ENCODE measurements at regions not wholly inside any gene's neighbourhood (a gene's known extent, or its start where the extent isn't known, plus 50 kb on each side); places are given as distances from the start of the nearest gene placed in this dataset.

- no peaks in the 10 kb centered on the region for H3K9me3 ChIP-seq (ENCODE audit: control insufficient read depth in 2 of 3, insufficient read depth in 1 of 3, low read length in 3 of 3)
- no peak overlapping the region for H3K9ac ChIP-seq (ENCODE audit: low read length in 3 of 3)
- H3K27me3 ChIP-seq (ENCODE audit: control insufficient read depth, insufficient read depth, low read length), result no peaks in the 10 kb centered on the region
- DNase-seq (no peak), FAIRE-seq (no peak)
- TF ChIP-seq CTCF (IDR thresholded peaks at IDR 0.05; ENCODE audit: borderline replicate concordance, extremely low read depth, insufficient read depth), result no peak
- H3K36me3 ChIP-seq (ENCODE audit: control insufficient read depth in 2 of 3, insufficient read depth in 3 of 3, low read length in 3 of 3), result no peaks in the 10 kb centered on the region
- intact Hi-C loops (cut with DNase I), result no loop called here
- H3K27ac ChIP-seq (ENCODE audit: low read depth in 2 of 2, low read length in 2 of 2), result no peak overlapping the region
- H3K4me3 ChIP-seq (ENCODE audit: low read length in 3 of 3), result no peak overlapping the region
- no peaks in the 10 kb centered on the region for H3K4me1 ChIP-seq (ENCODE audit: control insufficient read depth in 2 of 3, insufficient read depth in 2 of 3, low read depth in 1 of 3, low read length in 3 of 3)
Observed at GRCh38 chr7:94069162-94069739, 65.1 kb upstream of the BET1 start.

- Histone ChIP-seq H3K4me3 (ENCODE audit: low read length in 3 of 3) (no peak overlapping the region), H3K36me3 (ENCODE audit: control insufficient read depth in 2 of 3, insufficient read depth in 3 of 3, low read length in 3 of 3) (no peaks in the 10 kb centered on the region), H3K4me1 (ENCODE audit: control insufficient read depth in 2 of 3, insufficient read depth in 2 of 3, low read depth in 1 of 3, low read length in 3 of 3) (no peaks in the 10 kb centered on the region), H3K27ac (ENCODE audit: low read depth in 2 of 2, low read length in 2 of 2) (no peak overlapping the region), H3K9me3 (ENCODE audit: control insufficient read depth in 2 of 3, insufficient read depth in 1 of 3, low read length in 3 of 3) (no peaks in the 10 kb centered on the region), H3K27me3 (ENCODE audit: control insufficient read depth, insufficient read depth, low read length) (no peaks in the 10 kb centered on the region), H3K9ac (ENCODE audit: low read length in 3 of 3) (no peak overlapping the region)
- intact Hi-C loops (cut with DNase I), result loop anchor here (10.0 kb wide), 1 partner anchor 186 kb away; the partner anchor contains the start of gene TFPI2
- DNase-seq (no peak), FAIRE-seq (no peak)
- TF ChIP-seq CTCF (IDR thresholded peaks at IDR 0.05; ENCODE audit: borderline replicate concordance, extremely low read depth, insufficient read depth), result no peak
Observed at GRCh38 chr7:94080551-94080950, 76.4 kb upstream of the BET1 start.

- intact Hi-C loops (cut with DNase I), result loop anchor here (10.0 kb wide), 1 partner anchor 187 kb away; the partner anchor contains the start of gene TFPI2
- DNase-seq, result no peak
- TF ChIP-seq CTCF (IDR thresholded peaks at IDR 0.05; ENCODE audit: borderline replicate concordance, extremely low read depth, insufficient read depth), result no peak
- Histone ChIP-seq H3K36me3 (ENCODE audit: control insufficient read depth in 2 of 3, insufficient read depth in 3 of 3, low read length in 3 of 3) (no peaks in the 10 kb centered on the region), H3K27ac (ENCODE audit: low read depth in 2 of 2, low read length in 2 of 2) (no peak overlapping the region), H3K27me3 (ENCODE audit: control insufficient read depth, insufficient read depth, low read length) (no peaks in the 10 kb centered on the region), H3K4me3 (ENCODE audit: low read length in 3 of 3) (no peak overlapping the region), H3K9me3 (ENCODE audit: control insufficient read depth in 2 of 3, insufficient read depth in 1 of 3, low read length in 3 of 3) (no peaks in the 10 kb centered on the region), H3K4me1 (ENCODE audit: control insufficient read depth in 2 of 3, insufficient read depth in 2 of 3, low read depth in 1 of 3, low read length in 3 of 3) (no peaks in the 10 kb centered on the region), H3K9ac (ENCODE audit: low read length in 3 of 3) (no peak overlapping the region)
- FAIRE-seq, result no peak
Observed at GRCh38 chr7:94082126-94082525, 78.0 kb upstream of the BET1 start.
